ENCODE measurements at regions not wholly inside any gene's neighbourhood (a gene's known extent, or its start where the extent isn't known, plus 50 kb on each side); places are given as distances from the start of the nearest gene placed in this dataset.

DNA sequence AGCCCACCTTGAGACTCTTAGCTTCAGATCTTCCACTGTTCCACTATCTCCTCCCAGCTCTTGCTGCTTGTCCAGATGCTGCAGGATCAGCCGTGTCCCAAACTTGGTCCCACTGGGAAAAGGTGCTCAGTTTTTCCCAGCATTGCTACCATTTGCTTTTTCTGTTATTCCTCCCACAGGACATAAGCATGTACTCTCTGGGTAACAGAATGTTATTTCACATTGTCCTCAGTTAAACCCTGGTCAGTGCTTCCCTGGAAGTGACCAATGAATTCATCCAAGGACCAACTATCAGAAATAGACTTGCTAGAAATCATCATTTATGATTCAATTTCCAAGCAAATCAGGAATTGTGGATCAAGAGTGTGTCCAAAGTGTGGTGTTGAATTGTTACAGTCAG lies 179.2 kb upstream of the ZNF32 start:
- TF ChIP-seq, protein P1, sequence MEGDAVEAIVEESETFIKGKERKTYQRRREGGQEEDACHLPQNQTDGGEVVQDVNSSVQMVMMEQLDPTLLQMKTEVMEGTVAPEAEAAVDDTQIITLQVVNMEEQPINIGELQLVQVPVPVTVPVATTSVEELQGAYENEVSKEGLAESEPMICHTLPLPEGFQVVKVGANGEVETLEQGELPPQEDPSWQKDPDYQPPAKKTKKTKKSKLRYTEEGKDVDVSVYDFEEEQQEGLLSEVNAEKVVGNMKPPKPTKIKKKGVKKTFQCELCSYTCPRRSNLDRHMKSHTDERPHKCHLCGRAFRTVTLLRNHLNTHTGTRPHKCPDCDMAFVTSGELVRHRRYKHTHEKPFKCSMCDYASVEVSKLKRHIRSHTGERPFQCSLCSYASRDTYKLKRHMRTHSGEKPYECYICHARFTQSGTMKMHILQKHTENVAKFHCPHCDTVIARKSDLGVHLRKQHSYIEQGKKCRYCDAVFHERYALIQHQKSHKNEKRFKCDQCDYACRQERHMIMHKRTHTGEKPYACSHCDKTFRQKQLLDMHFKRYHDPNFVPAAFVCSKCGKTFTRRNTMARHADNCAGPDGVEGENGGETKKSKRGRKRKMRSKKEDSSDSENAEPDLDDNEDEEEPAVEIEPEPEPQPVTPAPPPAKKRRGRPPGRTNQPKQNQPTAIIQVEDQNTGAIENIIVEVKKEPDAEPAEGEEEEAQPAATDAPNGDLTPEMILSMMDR (optimal IDR thresholded peaks at IDR 0.05 in 1 of 3, IDR thresholded peaks at IDR 0.05 in 1 of 3, conservative IDR thresholded peaks at IDR 0.05 in 1 of 3; ENCODE audit: extremely low read depth in 1 of 3, insufficient read depth in 2 of 3, low read length in 3 of 3) = no peak
- TF ChIP-seq EZH2 (IDR thresholded peaks at IDR 0.05; ENCODE audit: low read length) = no peak
